Stromal cell of bone marrow (primary cell): ENCODE measurements at regions not wholly inside any gene's neighbourhood (a gene's known extent, or its start where the extent isn't known, plus 50 kb on each side); places are given as distances from the start of the nearest gene placed in this dataset.
"Not testable (repeated sequence)": the region's sequence is repeated elsewhere in the genome, so short reads cannot be mapped to it uniquely, and the experiment has no call there.

Experiments used
- DNase-seq: peaks from one replicate; pipeline ENCODE4 v3.0.0-alpha.2; 2012; ENCODE audit warnings: low read depth

DNA sequence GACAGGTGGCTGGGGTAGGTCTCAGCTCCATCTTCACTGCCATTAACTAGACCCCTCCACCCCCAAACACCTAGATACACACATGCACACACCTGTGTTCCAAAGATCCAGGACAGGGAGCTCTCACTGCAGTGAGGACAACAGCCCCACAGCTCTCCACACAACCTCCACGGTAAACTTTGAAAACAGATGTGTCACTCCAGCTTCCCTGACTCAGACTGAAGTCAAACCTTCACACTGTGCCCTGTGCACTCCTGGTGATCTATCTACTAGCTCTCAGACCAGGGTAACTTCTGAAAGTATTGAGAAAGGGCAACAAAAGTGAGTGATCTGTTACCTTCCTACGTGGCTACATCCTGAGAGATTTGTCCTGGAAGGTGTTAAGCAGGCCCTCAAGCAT is 519.8 kb downstream of the XPNPEP1 start:
- no peak for DNase-seq

DNA sequence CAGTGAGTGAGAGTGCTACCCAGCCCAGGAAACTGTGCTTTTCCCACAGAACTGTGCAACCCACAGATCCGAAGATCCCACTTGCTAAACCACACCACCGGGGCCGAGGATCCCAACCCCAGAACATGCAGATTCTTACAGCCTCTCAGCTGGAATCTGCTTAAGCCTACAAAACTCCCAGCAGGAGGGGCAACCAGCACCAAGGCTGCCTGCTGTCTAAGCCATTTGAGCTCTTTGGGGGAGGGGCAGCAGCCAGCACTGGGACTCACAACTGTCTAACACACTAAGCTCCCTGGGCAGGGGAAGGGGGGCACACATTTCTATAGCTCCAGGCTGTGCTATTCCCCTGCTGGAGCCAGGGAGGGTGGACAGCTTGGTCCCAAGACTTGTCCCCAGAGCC is 529.9 kb downstream of the XPNPEP1 start:
- no peak for DNase-seq

DNA sequence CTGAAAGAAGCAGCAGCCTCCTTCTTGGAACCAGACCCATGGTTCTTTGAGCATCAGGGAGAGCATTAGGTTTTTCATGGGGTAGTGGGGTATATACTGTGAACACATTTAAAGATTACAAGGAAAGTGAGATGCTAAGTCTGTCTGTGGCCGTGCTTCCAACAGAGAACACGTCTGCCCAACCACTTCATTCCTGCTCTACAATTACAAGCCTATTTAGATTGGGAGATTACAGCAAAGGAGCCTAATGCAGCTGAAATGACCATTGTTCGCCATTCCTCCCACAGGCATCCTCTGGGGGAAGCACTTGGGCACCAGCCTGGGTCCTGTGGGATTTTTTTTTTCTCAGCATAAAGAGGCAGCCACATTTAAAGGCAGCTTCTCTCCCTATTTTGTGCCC is 536.4 kb downstream of the XPNPEP1 start:
- no peak for DNase-seq

DNA sequence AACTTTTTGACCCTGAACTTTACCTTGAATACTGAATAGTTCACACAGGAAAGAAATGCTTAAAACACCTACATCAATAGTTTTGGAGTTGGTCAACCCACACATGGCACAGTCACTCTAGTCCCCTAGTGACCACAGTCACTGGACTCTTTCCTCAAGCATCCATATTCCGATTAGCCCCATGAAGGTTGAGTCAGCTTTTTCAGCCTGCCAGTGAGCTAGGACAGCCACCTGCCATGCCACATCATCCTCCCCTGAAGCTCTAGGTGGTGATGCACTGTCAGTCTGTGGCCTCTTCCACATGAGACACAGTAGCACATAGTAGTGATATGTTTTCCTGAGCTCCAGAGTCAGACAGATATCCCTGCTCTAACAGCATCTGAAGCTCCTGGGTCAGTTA is 537.2 kb downstream of the XPNPEP1 start:
- no peak for DNase-seq

DNA sequence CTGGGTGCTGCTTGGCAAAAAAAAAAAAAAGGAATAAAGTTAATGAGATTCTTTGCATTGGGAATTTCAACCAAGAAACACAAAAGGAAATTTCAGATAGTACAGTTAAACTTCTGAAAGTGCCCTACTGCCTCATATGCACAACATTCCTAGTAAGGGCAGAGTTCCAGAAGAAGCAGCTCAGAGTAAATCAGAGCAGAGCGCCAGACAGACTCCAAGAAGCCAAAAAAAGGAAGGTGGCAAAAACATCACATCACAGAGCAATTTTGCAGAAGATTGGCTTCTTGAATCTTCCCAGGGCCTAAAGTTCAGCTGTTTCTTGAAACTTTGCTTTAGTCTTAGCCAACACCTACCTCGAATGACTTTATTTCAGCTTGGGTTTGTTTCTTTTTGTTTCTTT is 544.1 kb downstream of the XPNPEP1 start:
- DNase-seq: no peak

DNA sequence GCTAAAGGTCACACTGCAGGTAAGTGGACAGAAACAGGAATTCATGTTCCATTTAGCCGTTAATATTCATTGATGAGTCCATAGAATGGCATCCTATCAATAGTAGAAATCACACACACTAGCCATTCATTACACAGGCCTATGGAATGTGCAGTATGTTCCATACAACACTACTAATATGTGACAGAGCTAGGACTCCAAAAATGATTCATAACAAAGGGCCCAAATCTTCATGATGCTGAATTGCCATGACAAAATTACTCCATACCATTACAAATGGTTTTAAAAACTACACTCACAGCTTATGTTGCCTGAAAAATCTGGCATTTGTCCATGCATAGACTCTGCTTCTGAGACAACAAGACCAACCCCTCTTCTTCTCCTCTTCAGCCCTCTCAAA is 549.1 kb downstream of the XPNPEP1 start:
- no peak for DNase-seq

DNA sequence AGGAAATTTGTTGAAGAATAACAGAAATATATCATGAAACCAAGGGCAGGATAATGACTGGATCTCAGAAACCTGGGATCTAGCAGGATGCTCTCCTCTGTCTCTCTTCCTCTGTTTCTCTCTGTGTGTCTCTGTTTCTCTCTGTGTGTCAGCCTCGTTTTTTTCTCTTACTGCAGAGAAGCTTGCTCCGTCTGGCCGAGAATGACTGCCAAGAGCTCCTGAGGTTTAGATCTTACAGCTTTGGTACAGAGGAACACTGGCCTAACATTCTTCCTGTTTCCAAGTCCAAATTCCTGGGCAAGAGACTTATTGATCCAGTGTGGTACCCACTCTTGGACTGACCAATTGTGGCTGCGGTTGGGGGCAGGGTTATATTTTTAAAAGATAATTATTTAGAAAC is 564.0 kb downstream of the XPNPEP1 start:
- no peak for DNase-seq

DNA sequence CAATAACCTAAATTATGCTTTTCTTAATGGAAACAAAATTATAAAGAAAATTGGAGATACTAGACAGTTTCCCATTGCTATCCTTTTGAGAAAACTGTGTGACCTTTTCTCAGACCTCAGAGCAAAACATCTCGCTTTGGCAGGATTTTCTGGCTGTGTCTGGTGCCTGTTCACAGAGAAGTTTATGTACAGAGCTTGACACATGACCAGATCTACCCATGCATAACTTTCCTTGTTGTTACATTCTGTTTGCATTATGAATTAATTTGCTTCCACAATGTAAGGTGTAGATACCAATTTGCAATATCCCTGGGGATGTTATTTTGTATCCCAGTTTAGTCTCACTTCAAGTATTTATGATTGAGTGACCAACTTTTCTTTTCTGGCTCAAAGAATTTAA is 565.0 kb downstream of the XPNPEP1 start:
- no peak for DNase-seq

DNA sequence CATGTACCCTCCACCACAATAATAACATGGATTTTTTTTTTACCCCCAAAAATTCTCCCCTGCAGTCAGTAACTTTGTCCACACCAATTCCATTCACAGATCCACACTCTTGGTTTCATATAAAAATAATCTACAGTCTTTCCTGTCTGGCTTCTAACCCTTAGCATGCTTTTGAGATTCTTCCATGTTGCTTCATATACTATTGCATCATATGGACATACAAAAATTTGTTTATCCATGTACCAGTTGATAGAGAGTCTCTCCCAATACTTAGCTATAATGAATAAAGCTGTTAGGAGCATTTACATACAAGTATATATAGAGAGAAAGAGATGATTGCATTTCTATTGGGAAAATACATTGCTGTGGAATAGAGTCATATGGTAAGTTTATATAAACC is 575.0 kb downstream of the XPNPEP1 start:
- DNase-seq: no peak

DNA sequence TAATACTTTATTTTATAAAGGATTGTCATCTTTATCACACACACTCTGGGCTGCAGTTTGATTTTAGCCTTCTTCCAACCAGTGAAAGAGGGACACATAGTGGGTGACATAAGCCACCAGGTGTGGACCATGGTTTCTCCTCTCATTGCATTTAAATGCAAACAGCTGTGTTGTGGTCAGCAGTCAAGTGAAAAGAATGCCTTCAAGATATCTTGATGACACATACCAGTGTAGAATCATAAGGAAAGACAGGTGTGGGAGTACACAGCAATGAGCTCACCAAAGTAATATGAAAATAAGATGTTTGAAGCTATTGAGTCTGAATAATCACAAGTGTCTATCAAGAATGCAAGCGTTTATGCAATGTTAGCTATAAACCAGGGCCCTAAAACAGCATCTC is 580.0 kb downstream of the XPNPEP1 start:
- no peak for DNase-seq

DNA sequence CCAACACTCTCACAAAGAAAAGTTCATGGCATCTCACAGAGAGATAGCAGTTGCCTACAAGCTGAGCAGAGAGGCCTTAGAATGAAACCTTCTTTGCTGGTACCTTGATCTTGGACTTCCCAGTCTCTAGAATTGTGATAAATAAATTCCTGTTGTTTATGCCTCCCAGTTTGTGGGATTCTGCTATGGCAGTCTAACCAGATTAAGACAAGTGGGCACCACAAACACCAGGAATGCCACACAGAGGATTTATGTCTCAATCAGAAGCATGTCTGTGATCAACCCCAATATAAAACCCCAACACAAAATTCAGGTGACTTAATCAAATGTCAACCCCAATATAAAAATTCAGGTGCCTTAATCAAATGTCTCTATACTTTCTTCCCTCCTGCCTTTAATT is 581.3 kb downstream of the XPNPEP1 start:
- DNase-seq: no peak

DNA sequence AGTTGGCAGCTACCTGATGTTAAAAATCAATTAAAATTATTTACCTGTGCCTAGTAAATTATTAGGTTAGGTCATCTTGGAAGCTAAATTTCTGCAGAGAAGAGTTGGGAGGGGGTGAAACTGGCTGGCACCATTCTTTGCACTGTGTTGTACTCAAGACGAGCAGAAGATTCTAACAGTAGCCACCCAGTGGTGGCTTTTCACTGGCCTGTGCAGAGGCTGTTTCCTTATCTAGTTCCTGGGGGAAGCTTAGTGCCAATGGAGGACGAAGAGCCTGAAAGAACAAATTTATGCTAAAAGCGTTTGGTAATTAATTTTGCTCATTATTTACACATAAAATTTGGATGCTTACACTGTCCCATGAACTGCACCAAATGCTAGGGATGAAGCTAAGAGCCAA is 595.3 kb downstream of the XPNPEP1 start:
- no peak for DNase-seq

DNA sequence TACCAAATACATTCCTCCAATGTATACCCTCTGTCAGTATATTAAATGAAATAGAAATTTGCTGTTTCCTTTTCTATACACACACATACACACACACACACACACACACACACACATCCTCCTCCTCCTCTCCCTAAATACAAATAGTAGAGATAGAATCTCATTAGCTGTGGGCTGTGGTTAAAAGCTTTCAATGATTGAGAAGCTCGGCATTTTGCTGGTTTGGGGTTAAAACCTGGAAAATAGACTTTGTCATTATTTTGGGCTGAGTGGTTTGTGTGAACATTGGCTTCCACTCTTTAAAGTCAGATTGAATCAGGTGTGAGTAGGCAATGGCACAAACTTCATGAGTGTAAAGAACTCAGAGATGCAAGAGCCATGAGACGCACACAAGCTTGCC is 596.0 kb downstream of the XPNPEP1 start:
- DNase-seq: no peak

DNA sequence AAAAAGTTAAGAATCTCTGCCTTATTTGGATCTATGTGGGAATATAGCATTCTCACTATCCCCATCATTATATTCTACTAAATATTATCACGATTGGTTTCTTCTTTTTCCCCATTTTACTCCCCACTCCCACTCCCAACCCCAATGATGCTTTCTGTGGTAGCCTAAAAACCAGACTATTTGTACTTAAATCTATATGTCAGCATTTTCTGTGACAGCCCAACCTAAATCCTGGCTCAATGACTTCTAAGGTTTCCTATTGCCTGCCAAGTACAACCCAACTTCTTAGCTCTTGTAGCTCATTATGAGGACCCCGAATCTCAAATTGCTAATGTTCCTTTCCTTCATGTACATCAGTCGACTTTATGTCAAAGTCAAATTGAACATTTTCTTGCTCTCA is 598.6 kb downstream of the XPNPEP1 start:
- no peak for DNase-seq

DNA sequence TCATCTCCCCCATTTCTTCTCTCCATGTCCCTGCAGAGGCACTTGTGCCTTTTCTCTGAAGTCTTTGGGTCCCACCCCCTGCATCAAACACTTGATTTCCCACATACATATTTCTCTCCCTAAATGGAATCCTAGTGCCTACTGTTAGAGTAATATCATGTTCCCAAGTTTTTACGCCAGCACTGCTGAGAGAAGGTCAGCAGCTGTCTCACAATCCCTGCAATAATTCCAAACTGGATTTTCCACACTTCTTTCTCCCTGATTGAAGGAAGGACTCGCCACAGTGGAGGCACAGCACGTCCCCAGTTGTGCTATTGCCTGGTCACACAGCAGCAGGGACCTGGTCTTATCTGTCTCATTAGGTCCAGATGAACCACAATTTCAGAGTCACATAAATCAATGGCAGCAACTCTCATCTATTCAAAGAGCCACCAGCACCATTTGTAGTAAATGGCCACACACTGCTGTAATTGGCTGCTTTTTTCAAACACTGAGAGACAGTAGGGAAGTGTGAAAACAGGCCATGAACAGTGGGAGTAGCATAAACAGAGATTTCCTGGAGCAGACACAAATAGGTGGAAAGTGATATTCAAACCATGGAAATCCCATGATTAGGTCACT is 605.5 kb downstream of the XPNPEP1 start:
- DNase-seq: no peak

DNA sequence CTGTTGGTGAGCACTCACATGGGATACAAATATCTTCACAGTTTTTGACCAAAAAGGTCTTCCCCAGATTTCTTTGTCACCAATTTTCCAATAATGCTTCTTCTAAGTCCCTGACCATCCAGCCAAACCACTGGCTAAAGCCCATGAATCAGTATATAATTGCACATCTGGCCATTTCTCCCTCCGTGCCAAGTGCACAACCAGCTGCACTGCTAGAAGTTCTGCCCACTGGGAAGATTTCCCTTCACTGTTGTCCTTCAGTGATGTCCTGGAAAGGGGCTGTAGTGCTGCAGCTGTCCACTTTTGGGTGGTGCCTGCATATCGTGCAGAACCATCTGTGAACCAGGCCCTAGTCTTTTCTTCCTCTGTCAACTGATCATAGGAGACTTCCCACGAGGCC is 609.3 kb downstream of the XPNPEP1 start:
- DNase-seq: not testable (repeated sequence)

DNA sequence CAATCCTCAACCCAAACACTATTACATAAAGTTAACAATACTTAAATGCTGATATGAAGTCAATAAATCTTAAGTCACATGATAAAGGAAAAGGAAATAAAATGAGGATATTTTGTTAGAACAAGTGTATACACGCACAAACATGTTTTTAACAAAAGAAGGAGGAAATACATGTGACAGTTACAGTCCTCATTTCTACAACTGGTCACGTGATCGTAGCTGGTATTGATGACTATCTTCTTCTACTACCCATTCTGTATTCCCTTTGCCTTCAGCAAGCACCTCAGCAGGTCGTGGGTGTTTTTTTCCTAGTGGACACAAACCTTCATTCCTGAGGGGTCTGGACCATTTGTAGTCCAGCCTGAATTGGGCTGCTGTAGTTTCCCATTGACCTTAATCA is 610.8 kb downstream of the XPNPEP1 start:
- DNase-seq: not testable (repeated sequence)

DNA sequence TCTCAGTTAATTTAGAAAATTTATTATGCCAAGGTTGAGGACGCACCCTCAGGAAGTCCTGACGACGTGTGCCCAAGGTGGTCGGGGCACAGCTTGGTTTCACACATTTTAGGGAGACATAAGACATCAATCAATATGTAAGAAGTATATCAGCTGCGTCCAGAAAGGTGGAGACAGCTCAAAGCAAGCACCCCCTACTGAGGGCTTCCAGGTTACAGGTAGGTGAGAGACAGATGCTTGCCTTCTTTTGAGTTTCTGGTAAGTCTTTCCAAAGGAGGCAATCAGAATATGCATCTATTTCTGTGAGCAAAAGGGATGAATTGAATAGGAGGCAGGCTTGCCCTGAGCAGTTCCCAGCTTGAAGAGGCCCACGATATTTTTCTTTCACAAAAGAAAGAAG is 614.3 kb downstream of the XPNPEP1 start:
- no peak for DNase-seq

DNA sequence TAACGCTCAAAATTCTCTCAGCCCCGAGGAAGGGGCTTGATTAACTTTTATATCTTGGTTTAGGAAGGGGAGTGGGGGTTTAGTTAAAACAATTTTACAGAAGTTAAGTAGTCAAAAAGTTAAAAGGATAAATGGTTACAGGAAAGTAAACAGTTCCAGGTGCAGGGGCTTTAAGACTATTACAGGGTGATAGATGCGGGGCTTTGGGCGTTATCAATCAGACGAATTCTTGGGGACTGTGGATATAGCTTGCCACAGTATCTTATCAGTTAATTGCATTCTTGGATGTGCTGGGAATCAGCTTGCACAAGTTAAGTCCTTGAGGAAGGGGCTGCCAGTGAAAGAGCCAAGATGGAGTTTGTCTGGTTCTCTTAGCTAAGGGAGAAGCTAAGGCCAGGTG is 616.2 kb downstream of the XPNPEP1 start:
- not testable (repeated sequence) for DNase-seq

DNA sequence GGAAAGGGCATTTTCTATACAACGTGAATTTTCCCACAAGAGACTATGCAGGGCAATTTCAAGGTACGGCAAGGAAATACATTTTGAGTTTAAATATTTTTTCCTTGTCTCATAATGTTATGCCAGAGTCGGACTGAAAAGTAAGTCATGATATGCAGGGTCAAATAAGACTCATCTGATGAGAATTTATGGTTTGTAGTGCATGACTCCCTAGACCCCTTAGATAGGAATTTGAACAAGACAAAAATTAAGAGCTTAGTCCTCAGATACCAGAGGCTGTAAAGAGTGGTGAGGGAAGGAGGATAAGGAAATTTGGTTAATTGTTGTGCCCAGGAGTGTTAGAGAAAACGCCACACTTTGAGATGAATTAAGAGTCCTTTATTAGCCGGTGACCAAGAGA is 616.6 kb downstream of the XPNPEP1 start:
- DNase-seq: no peak

DNA sequence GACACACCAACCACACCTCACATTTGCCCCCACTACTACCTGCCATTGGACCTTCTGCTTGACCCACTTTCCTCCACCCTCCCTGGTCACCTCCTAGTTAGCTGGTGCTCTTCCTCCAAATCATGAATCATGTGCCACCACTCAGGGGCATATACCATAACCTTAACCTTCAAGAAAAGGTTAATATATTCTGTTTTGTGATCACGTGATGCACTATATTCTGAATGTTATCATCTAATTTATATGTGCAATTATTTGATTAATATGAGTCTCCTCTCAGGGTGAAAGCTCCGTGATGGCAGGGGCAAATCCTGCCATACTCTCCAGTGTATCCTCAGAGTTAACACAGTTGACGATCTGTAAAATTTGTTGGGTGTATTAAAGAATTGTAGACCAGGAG is 635.5 kb downstream of the XPNPEP1 start:
- no peak for DNase-seq

DNA sequence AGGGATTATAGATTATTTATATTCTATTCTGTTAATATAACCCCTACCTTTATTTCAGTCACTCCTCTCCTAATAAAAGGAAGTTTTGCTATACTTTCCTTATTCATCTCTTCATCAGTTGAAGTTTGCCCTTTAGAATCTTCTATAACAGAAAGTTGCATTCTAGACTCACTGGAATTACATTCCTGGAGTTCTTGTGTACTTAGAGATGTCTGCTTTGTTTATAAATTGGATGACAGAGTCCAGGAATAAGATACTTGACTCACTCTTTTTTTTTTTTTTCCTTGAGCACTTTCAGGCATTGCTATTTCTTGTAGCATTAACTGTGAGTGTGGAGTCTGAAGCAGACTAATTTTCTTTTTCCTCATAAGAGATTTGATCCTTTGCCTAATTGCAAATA is 640.8 kb downstream of the XPNPEP1 start:
- DNase-seq: peak; percentile 18

DNA sequence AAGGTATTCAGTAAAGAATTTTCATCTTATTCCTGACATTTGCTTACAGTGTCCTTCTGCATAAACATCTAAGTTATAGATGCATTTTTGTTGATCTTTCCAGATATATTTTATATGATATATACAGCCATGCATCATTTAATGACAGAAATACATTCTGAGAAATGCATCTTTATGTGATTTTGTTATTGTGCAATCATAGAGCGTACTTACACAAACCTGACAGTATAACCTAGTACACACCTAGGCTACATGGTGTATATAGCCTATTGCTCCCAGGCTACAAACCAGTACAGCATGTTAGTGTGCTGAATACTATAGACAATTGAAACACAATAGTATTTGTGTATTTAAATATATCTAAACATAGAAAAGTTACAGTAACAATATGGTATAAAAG is 642.0 kb downstream of the XPNPEP1 start:
- DNase-seq: no peak

DNA sequence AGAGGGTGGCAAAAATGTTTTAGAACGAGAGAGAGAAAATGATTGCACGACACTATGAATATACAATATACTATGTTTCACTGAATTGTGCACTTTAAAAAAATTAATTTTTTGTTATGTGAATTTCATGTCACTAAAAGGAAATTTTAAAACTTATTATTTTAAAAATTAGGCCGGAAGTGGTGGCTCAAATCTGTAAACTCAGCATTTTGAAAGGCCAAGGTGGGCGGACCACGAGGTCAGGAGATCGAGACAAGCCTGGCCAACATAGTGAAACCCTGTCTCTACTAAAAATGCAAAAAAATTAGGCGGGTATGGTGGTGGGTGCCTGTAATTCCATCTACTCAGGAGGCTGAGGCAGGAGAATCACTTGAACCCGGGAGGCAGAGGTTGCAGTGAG is 642.5 kb downstream of the XPNPEP1 start:
- DNase-seq: no peak

DNA sequence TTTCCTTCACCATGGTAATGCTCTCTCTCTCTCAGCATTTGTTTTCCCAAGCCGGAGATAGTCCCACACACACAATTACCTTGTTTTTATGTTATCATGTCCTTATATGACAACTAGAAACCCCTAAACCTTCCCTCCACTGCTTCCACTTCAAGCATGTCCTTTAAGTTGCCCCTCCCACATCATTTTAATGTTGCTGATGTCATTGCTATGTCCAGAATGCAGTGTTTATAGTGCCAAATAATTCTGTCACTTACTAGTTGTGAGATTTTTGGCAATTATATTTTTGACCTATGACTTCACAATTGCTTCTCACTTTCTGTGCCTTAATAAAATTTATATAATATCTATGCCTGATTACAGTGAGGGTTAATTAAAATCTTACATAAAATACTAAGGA is 645.9 kb downstream of the XPNPEP1 start:
- no peak for DNase-seq
